Amniotic stem cell (primary cell): ENCODE measurements at regions not wholly inside any gene's neighbourhood (a gene's known extent, or its start where the extent isn't known, plus 50 kb on each side); places are given as distances from the start of the nearest gene placed in this dataset.
"Not testable (repeated sequence)": the region's sequence is repeated elsewhere in the genome, so short reads cannot be mapped to it uniquely, and the experiment has no call there.

Experiments
- DNase-seq: peaks from one replicate; lab custom pipeline; 2025; lab: John Stamatoyannopoulos, UW

DNA sequence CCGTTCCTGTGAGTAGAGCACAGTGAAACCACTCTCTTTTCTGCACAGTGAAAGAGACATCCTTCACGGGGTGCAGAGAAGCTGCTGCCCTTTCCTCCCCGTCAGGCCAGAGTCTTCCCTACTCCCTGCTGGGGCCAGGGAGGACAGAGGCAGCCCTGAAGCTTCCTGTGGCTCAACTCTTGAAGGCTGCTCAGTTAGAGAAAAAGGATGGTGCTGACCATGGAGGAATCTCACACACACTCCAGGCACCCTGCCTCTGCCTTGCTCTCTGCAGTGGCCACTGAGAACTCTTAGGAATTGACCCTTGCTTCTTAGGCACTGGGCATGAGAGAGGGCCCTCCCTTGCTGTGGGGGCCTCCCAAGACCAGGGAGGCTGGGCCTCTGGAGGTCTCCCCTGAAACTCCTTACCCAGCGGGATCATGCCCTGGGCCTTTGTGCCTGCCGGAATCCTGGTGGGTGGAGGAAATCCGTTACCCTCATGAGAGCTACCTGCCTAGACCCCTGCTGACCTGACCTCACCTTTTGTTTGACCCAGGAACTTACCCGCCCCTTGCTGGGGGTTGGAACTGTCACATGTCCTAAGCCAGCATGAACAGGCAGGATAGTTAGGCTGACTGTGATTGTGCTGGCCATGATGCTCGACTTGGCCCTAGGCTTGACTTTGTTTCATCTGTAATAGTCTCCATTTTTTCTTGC lies 65.0 kb upstream of the CD93 start:
- no peak for DNase-seq

DNA sequence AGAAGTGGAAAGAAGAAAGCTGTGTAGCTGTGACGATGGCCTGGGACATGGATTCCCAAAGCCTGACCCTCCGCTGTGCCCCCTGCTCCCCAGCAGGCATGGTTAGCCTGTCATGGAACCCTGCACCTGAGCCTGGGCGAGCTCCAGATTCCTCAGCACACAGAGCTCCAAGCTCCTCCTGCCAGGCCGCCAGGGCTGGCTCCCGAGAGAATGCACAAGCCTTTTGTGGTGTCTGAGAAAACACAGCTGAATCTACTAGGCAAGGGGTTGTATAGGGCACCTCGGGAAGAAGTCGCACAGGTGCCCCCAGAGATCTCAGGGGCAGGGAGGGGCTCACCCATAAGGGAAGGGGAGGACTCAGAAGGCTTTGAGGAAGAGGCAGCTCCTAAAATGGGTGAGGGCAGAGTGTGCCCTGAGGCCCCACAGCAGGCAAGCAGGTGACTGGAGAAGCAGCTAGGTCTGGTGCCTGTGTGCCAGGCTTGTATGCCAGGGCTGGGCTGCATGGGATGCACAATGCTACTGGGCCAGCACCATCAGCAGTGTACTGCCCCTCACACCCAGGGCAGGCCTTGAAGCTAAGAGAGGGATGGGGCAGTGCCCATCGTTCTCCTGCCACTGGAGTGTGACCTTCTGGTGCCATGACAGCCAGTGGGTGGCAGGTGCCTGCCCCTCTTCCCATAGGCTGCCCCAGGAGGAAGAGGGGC lies 64.3 kb upstream of the CD93 start:
- DNase-seq, result no peak

DNA sequence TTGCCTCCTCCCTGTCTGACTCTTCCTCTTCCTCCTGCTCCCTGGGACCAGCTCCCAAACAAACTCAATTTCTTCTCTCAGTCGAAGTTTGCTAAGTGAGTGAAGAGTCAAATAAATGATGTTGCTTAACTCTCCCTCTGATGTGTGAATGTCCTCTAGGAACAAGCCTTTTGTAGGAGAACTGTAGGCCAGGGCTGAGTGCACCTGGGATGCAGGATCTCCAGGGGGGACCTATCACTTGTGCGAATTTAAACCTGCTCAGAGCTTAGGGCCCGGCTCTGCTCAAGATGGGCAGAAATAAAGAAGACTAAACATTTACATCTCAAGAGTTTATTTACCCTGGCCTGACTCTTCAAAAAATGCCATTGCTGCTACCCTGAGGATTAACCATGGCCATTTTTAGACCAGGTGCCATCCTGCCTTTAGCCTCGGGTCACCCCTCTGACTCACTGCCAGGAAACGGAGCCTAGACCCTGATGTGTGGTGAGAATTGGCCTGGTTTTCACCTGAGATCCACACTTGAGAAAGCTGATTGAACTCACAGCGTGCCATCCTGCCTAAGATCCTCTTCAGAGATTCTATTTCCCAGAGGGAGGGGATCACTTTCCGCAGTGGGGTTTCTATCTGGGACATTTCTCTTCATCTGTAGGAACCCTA lies 63.6 kb upstream of the CD93 start:
- no peak for DNase-seq

DNA sequence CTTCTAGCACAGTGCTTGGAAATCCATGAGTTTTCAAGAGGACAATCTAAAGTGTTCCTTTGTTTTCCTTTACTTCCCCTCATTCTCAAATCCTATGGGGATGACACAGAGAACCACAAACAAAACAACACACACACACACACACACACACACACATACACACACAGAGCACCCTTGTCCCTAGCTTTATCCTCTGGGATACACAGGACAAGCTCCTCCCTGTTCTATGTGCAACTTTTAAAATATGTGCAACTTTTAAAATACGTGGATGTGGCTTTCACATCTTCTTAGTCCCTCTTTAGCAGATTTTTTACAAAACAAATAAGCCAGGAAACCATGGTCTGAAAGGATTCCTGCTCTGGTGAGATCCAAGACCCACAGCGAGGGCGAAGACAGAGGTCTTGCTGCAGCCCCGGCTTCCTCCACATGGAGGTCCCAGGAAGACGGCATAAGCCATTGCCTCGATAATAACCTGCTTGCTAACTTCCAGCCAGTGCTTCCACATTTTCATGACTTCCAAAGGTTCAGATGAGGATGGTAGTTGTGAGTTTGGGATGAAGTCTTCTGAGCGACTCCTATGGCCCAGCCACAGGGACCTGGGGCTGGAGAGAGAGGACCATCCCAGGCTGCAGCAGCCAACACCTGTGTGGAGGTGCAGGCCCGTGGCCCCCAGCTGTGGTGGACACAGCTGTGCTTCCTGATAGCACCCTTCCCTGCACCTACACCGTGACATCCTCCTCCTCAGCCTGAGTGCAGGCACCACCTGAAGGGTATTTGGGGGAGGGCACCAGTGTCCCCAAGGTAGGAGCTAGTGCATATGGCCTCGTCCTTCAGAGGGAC lies 62.8 kb upstream of the CD93 start:
- no peak for DNase-seq

DNA sequence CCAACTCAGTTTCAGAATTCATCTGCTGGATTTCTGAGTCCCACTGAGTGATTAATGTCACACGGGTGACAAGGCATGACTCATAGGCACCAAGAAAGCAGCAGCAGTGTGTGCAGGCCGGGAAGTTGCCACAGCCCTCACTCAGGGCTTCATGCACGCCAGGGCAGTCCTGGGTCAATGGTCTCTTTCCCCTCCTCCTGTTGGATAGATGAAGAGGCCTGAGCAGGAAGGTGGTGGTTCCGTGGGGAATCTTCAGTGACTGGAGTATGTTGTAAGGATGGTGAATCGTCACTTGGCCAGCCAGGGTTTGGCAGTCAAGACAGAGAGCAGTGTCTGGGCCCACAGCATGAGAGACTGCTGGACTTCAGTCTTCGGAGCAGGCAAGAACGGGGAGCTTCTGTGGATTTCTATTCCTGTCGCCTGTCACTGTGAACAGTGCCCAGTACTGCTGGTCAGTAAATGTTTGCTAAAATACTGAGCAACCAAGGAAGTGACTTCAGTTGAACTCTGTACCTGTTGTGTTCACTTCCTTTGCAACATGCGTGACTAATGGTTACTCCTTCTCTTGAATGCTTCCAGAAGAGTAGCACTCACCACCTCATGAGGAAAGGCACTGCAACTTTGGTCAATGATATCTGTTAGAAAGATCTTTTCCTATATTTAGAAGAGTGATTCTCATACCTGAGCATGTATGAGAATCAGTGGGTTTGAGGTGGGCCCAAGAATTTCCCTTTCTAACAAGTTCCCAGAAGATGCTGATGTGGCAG lies 62.0 kb upstream of the CD93 start:
- peak; percentile 40 for DNase-seq

DNA sequence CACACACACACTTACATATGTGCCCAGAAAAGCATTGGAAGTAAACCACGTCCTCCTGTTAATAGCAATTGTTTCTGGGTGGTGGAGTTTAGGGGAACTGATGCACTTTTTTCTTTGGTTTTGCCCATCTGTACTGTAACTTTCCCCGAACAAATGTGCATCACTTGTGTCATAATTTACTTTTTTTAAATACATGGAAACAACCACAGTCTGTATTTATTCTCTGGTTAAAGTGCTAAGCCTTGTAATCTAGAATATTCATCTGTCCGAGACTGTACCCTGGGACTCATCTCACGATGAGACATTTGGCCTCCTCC lies 61.5 kb upstream of the CD93 start:
- no peak for DNase-seq

DNA sequence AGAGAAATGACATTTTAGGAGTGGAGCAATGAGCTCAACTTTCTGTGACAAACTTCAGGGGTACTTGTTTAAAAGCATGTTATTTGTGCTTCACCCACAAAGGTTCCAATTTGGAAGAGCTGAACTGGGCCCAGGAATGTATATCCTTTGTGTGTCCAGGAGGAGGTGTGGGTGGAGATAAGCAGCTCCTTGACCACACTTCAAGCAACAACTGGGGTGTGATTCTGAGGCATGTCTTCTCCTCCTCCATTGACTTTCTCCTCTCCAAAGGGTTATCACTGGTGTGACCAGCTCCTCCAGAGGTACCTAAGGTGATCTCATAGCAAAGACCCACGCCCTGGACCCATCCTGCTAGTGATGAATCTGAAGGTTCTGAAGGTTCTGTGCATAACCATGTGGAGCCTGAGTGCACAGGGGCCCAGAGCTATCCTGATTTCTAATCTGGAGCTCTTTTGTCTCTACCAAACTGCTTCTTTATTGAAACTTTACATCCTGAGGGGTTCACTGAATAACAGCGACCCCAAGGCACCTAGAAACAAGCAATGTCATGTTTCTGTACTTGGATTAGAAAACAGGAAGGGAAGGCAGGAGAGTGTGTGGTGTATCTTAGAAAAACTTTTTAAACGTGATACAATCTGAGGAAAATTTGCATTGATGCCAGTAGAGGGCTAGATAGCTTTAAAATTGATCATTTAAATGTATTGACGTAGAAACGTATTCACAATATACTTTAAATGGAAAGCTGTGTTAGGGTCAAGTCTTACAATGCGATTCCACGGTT lies 60.9 kb upstream of the CD93 start:
- no peak for DNase-seq

DNA sequence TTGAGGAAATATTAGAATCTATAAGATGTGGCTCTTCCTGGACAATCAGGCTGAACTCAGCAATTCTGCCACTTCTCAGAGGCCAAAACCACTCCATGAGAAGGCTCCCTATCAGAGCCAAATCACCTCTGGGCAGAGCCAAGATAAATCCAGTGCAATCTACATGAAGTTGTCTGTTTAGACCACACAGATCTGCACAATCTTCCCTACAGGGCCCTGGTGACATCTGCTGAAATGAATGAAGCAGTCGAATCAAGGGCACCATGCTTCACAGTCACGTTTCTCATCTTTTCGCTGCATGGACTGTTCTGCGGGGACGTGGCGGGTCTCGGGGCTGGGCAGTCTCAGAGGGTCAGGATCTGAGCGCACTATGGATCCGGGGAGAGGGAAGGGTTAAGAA lies 60.1 kb upstream of the CD93 start:
- DNase-seq, result no peak

DNA sequence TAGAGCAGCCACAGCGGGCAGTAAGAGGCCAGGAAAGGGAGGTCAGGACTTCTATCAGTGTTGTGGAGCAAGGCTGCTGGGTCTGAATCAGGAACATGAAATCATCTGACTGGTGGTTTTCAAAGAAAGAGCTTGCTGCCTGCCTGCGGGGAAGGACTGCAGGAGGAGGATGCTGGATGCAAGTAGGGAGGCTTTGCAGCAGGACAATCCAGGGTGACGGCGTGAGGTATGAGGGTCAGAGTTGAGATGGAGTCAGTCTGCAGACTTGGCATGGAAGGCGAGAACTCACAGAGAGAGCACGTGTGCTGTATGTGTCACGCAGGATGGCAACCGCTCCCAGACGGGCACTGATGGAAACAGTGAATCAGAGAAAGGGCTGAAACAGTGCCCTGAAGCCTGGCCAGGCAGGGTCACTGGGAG lies 59.2 kb upstream of the CD93 start:
- peak; percentile 63 for DNase-seq

DNA sequence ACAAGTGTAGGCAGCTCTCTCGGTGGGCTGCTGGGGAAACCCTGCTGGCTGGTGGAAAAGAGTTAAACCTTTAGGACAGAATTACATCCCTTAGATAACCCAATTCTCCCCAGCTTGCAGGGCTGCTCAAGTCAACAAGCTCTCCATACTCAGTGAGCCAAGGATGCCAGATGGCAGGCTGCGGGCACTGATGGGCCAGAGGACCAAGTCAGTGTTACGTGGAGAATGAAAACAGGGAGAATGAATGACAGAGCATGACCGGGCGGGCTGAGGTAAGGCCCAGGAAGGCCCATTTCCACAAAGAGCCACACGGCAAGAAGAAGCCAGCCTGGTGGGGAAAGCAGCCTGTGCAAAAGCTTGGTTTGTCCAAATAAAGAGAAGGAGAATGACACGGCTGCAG lies 58.7 kb upstream of the CD93 start:
- DNase-seq, result no peak

DNA sequence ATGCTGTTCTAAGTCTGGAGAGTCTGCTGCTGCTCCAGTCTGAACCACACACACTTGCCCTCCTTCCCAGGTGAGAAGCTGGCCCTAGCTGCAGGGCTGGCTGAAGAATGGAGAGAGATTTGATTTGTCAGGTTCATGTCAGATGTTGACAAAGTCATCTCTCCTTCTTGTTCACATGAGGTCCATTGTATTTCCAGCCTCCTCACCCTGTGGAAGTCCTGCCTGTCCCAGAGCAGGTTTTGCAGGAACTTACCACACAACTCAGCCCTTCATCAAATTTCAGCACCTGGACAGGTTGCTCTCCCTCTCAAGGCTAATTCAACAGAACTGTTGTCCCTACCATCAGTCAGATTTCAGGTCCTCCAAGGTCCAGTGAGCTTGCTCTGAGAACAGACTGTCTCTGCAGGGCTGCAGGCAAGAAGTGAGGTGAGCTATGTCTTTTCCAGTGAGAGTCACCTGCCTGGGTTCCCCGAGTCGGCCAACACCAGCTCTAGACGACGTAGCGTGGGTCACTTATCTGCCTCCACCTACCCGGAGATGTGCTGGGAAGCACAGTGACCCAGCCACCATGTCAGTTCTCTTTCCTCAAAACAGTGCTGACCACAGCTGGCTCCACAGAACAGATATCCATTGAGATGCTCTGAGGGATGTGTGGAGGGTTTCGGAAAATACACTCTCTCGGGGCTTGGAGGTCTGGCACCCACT lies 58.0 kb upstream of the CD93 start:
- DNase-seq, result no peak

DNA sequence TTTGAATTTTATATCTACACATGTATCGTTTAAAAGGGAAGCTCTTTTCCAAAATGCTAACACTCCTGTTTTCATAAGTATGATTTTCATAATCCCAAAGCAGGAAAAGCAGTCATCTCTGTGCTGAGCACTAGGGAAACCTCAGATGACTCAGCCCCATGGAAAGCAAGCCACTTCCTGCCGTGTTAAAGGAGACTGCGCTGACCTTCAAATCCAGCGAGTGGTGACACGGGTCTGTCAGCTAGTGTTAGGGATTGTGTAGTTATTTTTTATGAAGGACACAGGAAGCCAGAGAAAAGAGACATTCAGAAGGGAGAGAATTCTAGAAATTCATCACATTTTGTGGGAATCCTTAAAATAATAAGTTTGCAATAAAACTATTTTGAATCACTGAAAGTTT lies 57.0 kb upstream of the CD93 start:
- DNase-seq, result peak; percentile 73

DNA sequence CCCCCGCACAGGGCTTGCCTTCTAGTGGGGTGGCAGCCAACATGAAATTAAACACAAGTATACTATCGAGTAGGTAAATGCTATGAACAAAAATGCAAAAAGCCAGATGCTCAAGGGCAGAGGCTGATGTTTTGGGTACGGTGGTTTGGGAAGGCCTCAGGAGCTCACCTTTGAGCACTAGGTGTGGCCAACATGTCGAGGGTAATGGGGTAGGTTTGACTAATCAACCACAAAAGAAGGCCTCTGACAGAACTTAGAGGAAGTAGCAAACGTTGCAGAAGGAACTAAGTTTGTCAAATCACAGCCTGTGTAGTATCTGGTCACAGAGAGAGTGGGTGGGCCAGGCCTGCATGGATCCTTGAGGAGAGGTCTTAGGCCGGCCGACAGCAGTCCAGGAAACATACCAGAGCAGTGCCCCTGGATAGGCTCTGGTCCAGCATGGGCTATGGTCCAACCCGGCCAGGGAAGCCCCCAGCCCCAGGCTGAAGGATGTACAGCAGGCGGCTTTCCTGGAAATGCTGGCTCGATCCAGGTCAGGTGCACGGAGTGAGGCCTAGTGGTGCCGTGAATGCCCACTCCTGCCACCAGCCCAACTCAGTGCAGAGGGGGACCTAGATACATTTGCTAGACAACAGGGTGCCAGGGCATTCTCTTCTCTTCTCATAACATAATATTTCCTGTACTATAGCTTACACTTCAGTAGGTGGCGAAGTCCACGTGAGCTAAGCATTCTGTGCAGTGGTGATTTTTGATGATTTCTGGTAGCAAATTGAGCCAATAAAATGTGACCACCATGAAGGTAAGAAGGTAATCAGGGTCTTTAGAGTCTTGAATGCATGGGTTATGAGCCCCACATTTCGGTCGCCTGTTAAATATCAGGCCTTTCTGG lies 56.3 kb upstream of the CD93 start:
- DNase-seq, result no peak

DNA sequence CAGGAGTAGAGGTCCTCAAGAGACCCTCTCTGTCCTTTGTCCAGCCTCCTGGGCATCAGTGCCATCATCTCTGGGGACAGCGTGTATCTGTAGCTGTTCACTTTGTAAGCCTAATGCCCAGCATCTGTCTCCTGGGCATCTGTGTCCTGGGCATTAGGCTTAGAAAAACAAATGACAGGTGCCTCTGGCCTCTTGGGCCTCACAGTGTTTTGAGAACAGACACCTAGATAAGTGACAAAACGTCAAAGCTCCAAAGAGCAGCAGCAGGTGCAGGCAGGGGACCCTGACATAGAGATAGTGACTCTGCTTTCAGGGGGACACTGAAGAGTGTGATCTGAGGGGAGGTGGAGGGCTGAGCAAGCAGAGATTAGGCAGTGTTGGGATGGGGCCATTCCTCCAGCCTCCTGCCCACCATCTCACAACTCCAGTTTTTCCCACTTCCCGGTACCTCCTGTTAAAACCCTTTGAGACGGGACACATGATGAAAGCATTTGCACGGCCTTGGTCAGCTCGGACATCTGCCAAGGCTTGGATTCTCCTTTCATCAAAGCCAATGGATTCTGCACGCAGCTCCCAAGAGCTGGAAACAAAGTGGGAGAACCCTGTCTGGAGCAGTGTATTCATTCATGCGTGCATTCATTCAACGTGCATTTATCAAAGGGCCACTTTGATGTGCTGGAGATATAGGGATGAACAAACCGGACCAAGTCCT lies 55.5 kb upstream of the CD93 start:
- DNase-seq, result no peak

DNA sequence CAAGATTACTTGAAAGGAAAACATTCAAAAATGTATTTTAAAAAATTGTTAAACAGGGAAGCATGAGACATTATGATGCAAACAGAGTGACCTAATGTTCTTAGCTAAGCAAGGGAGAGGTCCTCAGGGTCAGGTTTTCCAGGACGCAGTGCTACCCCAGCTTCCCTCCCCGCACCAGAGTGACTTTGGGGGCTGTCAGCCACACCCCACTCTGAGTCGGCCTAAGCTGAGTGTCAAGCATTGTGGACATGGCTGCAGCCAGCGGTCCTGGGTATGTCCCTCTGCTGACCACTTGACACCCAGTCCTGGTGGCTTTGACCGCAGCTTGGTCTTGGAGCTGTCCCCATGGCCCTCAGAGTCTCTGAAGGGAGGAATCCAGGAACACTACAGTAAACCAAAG lies 54.9 kb upstream of the CD93 start:
- DNase-seq, result no peak

DNA sequence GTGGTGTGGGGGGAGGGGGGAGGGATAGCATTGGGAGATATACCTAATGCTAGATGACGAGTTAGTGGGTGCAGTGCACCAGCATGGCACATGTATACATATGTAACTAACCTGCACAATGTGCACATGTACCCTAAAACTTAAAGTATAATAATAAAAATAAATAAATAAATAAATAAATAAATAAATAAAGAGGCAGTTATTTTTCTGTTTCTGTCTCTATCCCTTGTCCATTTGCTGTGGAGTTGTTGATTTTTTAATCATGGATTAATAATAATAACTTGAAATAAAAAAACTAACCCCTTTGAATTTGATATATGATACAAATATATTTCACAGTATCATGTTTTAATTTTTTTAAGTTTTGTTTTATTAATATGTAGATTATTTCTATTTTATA lies 53.9 kb upstream of the CD93 start:
- DNase-seq, result not testable (repeated sequence)

DNA sequence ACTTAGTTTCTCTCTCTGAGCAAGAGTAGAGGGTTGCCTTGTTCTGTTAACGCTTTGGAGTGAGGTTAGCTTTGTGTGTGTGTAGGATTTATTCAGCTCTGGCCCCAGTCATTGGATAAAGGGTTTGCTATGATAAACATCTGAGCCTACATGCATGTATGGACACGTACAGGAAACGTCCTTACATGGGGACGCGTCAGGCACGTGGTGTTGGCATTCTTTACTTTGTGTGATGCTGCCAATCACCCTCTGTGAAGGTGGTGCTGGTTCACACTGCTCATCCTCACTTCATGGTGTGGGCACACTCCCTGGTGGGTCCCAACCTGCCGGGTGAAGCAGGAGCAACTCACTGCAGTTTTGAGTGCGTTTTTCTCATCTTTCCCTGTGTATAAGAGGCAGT lies 53.4 kb upstream of the CD93 start:
- no peak for DNase-seq

DNA sequence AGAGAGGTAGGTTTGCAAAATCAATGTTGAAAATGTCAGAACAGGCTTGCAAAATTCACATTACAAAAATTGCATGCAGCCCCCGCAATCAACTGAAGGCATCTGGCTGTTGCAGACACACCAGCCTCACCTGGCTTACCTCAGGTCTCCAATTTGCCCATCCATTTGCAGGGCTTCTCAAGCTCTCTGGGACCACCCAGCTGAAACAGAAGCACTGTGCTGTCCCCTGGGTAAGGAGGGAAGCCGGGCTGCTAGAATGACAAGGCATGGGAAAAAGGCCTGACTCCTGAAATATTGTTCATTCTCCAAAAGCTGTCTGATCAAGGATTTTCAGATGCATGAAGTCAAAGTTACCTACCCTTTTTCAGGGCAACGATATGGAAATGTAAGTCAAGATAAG lies 52.6 kb upstream of the CD93 start:
- no peak for DNase-seq

DNA sequence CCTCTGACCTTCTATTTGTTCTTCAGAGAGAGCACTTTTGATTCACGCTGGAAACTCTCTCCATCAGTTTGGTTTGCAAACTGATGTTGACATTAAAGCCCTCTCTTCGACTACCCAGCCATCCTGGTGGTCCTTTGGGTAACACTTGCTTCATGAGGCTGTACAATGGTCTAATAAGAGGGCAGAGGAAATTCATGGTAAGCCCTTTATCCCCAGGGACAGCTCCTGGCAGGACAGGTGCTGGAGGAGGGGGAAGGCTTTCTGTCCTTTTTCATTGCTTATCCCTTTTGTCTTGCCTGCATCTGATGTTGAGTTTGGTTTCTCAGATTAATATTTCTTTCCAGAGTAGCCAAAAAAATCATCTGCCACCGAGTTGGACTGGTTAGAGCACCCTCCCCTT lies 52.1 kb upstream of the CD93 start:
- no peak for DNase-seq
